Lower lobe of right lung (tissue), 2 donors: ENCODE measurements at regions not wholly inside any gene's neighbourhood (a gene's known extent, or its start where the extent isn't known, plus 50 kb on each side); places are given as distances from the start of the nearest gene placed in this dataset.
A peak's percentile ranks its signal among the peaks of the same experiment; 100 is the strongest.

Experiments used
- ATAC-seq, 2 donors: fragments of 200-7000 bp; cut with Tn5 transposase; one replicate each; pipeline ENCODE4 v1.9.1; 2020 to 2022; ENCODE audit warnings: mild to moderate bottlenecking in 2 of 2, moderate library complexity in 2 of 2
- DNase-seq: peaks from one replicate; pipeline ENCODE4 v3.0.0-alpha.2; 2020
- H3K27ac ChIP-seq: fragments of 200-600 bp; one replicate; pipeline ENCODE4 v1.8.0; 2022
- H3K27me3 ChIP-seq: fragments of 200-600 bp; one replicate; pipeline ENCODE4 v1.8.0; 2022; ENCODE audit warnings: low read depth
- H3K36me3 ChIP-seq: fragments of 200-600 bp; one replicate; pipeline ENCODE4 v1.8.0; 2022; ENCODE audit warnings: mild to moderate bottlenecking
- H3K4me1 ChIP-seq: fragments of 200-600 bp; one replicate; pipeline ENCODE4 v1.8.0; 2022
- H3K4me3 ChIP-seq: fragments of 200-600 bp; one replicate; pipeline ENCODE4 v1.8.0; 2022; ENCODE audit warnings: mild to moderate bottlenecking
- H3K9me3 ChIP-seq: fragments of 200-600 bp; one replicate; pipeline ENCODE4 v1.8.0; 2022
- intact Hi-C: fragments of 100-400 bp; cut with DNase I; formaldehyde crosslinking; loops from one replicate; pipeline ENCODE4 v1.11.0; 2022
- TF ChIP-seq, protein P1 (sequence below): fragments of 200-600 bp; IDR thresholded peaks from one replicate; pipeline ENCODE4 v1.8.0; 2022; ENCODE audit warnings: antibody characterized with exemption, mild to moderate bottlenecking
- donor health status: DM: no; HTN: yes; CAD: no; lungs with severe emphysema.

GRCh38 chr5:23451156-23451555, 56.3 kb upstream of the PRDM9 start:
- Histone ChIP-seq H3K27ac (no peak overlapping the region), H3K9me3 (no peaks in the 10 kb centered on the region), H3K36me3 (no peaks in the 10 kb centered on the region), H3K4me3 (no peak overlapping the region), H3K4me1 (no peaks in the 10 kb centered on the region), H3K27me3 (no peaks in the 10 kb centered on the region)
- ATAC-seq (no peak), DNase-seq (no peak)
- TF ChIP-seq, protein P1, sequence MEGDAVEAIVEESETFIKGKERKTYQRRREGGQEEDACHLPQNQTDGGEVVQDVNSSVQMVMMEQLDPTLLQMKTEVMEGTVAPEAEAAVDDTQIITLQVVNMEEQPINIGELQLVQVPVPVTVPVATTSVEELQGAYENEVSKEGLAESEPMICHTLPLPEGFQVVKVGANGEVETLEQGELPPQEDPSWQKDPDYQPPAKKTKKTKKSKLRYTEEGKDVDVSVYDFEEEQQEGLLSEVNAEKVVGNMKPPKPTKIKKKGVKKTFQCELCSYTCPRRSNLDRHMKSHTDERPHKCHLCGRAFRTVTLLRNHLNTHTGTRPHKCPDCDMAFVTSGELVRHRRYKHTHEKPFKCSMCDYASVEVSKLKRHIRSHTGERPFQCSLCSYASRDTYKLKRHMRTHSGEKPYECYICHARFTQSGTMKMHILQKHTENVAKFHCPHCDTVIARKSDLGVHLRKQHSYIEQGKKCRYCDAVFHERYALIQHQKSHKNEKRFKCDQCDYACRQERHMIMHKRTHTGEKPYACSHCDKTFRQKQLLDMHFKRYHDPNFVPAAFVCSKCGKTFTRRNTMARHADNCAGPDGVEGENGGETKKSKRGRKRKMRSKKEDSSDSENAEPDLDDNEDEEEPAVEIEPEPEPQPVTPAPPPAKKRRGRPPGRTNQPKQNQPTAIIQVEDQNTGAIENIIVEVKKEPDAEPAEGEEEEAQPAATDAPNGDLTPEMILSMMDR: no peak
- intact Hi-C loops: no loop called here

DNA sequence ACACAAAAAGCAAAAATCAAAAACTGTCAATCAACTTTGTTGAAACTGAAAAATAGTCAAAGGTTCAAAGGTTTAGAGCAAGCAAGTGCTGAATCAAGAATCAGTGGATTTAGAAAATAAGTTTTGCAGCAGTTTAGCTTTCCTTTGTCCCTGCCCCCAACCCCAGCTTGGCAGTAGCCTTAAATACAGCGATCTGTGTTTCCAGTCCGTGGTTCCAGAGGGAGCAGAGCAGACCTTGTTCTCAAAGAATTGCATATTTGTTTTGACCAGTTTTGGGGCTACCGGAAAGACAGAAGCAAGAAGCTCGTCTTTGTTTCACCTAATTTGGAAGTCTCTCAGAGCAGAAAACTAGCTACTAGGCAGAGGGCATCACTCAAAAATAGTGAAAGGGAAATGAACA, 57.2 kb upstream of the PRDM9 start:
- no peaks in the 10 kb centered on the region for H3K4me1 ChIP-seq

GRCh38 chr5:23448627-23449026, 58.8 kb upstream of the PRDM9 start:
- intact Hi-C loops: no loop called here
- no peak overlapping the region for H3K27ac ChIP-seq
- H3K4me1 ChIP-seq: no peaks in the 10 kb centered on the region
- no peak overlapping the region for H3K4me3 ChIP-seq
- H3K27me3 ChIP-seq: no peaks in the 10 kb centered on the region
- TF ChIP-seq, protein P1: no peak
- DNase-seq (no peak), ATAC-seq (no peak)
- no peaks in the 10 kb centered on the region for H3K9me3 ChIP-seq
- H3K36me3 ChIP-seq: no peaks in the 10 kb centered on the region

More for the DNA sequence above, 57.2 kb upstream of the PRDM9 start:
- Histone ChIP-seq H3K27ac (no peak overlapping the region), H3K36me3 (no peaks in the 10 kb centered on the region), H3K27me3 (no peaks in the 10 kb centered on the region), H3K4me3 (no peak overlapping the region), H3K9me3 (no peaks in the 10 kb centered on the region)
- no peak for ATAC-seq
- TF ChIP-seq, protein P1: no peak
- DNase-seq: no peak
- intact Hi-C loops: no loop called here

DNA sequence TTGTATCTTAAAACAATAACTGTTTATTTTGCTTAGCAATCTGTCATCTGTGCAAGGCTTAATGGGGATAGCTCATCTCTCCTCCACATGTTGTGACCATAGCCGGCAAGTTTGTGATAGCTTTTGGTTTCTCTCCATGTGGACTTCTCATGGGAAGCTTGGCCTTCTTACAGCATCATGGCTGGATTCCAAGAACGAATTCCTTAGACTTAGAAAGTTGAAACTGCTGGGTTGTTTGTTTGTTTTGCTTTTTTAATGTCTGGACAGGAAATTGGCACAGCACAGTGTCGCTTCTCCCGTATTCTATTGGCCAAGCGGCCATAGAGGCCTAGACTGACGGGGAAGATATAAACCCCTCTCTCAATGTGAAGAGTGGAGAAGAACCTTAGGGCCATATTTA, 61.0 kb upstream of the PRDM9 start:
- intact Hi-C loops: no loop called here
- DNase-seq: no peak

DNA sequence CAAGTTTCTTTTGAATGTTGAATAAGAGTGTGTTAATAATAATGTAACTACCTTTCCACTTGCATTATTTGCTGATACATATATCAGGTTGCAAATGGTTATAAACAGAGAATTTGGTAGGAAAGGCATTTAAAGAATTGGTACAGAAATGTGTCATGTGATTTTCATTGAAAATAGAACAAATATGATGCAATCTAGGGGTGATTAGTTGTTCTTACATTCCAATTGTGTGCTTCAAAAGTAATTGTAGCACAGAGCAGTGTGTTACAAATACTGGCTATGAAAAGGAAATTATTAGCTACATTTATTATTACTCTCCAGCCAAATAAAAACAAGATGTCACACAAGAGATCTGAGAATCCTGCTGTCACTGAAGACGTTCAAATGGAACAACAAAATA, 61.8 kb upstream of the PRDM9 start:
- DNase-seq (no peak), ATAC-seq (no peak)
- TF ChIP-seq, protein P1: no peak
- no peaks in the 10 kb centered on the region for H3K4me1 ChIP-seq
- H3K36me3 ChIP-seq: no peaks in the 10 kb centered on the region
- no peak overlapping the region for H3K27ac ChIP-seq
- H3K27me3 ChIP-seq: no peaks in the 10 kb centered on the region
- H3K4me3 ChIP-seq: no peak overlapping the region
- H3K9me3 ChIP-seq: no peaks in the 10 kb centered on the region
- intact Hi-C loops: no loop called here

More for the DNA sequence above, 61.0 kb upstream of the PRDM9 start:
- peak in 1 of 2 donors; percentile 45 for ATAC-seq
- Histone ChIP-seq H3K27me3 (no peaks in the 10 kb centered on the region), H3K27ac (no peak overlapping the region), H3K4me3 (no peak overlapping the region), H3K9me3 (no peaks in the 10 kb centered on the region), H3K4me1 (no peaks in the 10 kb centered on the region), H3K36me3 (no peaks in the 10 kb centered on the region)
- TF ChIP-seq, protein P1: no peak

- Histone ChIP-seq H3K36me3 (no peaks in the 10 kb centered on the region), H3K4me1 (no peaks in the 10 kb centered on the region), H3K4me3 (no peak overlapping the region), H3K27ac (no peak overlapping the region), H3K27me3 (no peaks in the 10 kb centered on the region), H3K9me3 (no peaks in the 10 kb centered on the region)
- no peak for ATAC-seq
- intact Hi-C loops: no loop called here
- TF ChIP-seq, protein P1: no peak
- no peak for DNase-seq
Measured at GRCh38 chr5:23440703-23441102, 66.7 kb upstream of the PRDM9 start.
